SK-N-SH (cell line): ENCODE measurements at regions not wholly inside any gene's neighbourhood (a gene's known extent, or its start where the extent isn't known, plus 50 kb on each side); places are given as distances from the start of the nearest gene placed in this dataset.

ENCODE experiments used
- CTCF ChIA-PET: fragments of 300-600, 350-600 bp; formaldehyde crosslinking; extraction: SDS; loops from one replicate; lab custom pipeline; 2021; lab: Yijun Ruan, JAX
- POLR2A ChIA-PET: fragments of 350-600 bp; sonication (Branson Sonifier 250); formaldehyde crosslinking; extraction: SDS; loops from one replicate; lab custom pipeline; 2020; ENCODE audit warnings: antibody characterized with exemption, inconsistent platforms; lab: Yijun Ruan, JAX
- DNase-seq: peaks from one replicate; pipeline ENCODE4 v3.0.0; 2012
- H2AFZ ChIP-seq: fragments of 200-600 bp; sonication (generic); 2 replicates; pipeline ENCODE4 v1.8.1; 2016; ENCODE audit warnings: antibody characterized with exemption, mild to moderate bottlenecking, low read depth
- H3F3A ChIP-seq: fragments of 200-600 bp; sonication (generic); replicated peaks from 2 replicates; pipeline ENCODE3; 2016; ENCODE audit warnings: antibody characterized with exemption, mild to moderate bottlenecking; ENCODE audit not compliant: insufficient read depth
- H3K27ac ChIP-seq, 2 experiments: fragments of 200-500 bp in 1 of 2; fragments of 200-600 bp in 1 of 2; sonication (Bioruptor generic) in 1 of 2; sonication (generic), shearing (Covaris generic) in 1 of 2; 2 replicates each; pipeline versions ENCODE4 v1.5.1 to v1.6.1; 2014 to 2016; ENCODE audit warnings: low read depth in 2 of 2, inconsistent platforms in 1 of 2, low read length in 1 of 2, mild to moderate bottlenecking in 1 of 2, mixed read lengths in 1 of 2
- H3K27me3 ChIP-seq: fragments of 200-600 bp; sonication (generic), shearing (Covaris generic); 2 replicates; pipeline ENCODE4 v1.6.1; 2016; ENCODE audit warnings: mixed run types; ENCODE audit not compliant: insufficient read depth
- H3K36me3 ChIP-seq, 2 experiments: fragments of 200-500 bp in 1 of 2; fragments of 200-600 bp in 1 of 2; sonication (Bioruptor generic) in 1 of 2; sonication (generic) in 1 of 2; replicated peaks in 1 of 2; 2 replicates each; pipeline versions ENCODE3 to v1.5.1; 2014 to 2016; ENCODE audit warnings: low read length in 1 of 2, mild to moderate bottlenecking in 1 of 2; ENCODE audit not compliant: insufficient read depth in 2 of 2, control insufficient read depth in 1 of 2
- H3K4me1 ChIP-seq, 2 experiments: fragments of 200-500 bp in 1 of 2; fragments of 200-600 bp in 1 of 2; sonication (Bioruptor generic) in 1 of 2; sonication (generic), shearing (Covaris generic) in 1 of 2; 2 replicates each; pipeline versions ENCODE4 v1.5.1 to v1.6.1; 2014 to 2016; ENCODE audit warnings: low read depth in 1 of 2, low read length in 1 of 2, mixed run types in 1 of 2; ENCODE audit not compliant: insufficient read depth in 2 of 2, control insufficient read depth in 1 of 2
- H3K4me2 ChIP-seq: fragments of 200-600 bp; sonication (generic), shearing (Covaris generic); 2 replicates; pipeline ENCODE4 v1.6.1; 2017; ENCODE audit warnings: mixed run types
- H3K4me3 ChIP-seq, 2 experiments: fragments of 200-500 bp in 1 of 2; fragments of 200-600 bp in 1 of 2; sonication (Bioruptor generic) in 1 of 2; sonication (generic), shearing (Covaris generic) in 1 of 2; 2 replicates each; pipeline versions ENCODE4 v1.5.1 to v1.8.1; 2014 to 2016; ENCODE audit warnings: low read depth in 2 of 2, inconsistent platforms in 1 of 2, low read length in 1 of 2, mild to moderate bottlenecking in 1 of 2, mixed read lengths in 1 of 2, moderate library complexity in 1 of 2
- H3K79me2 ChIP-seq: fragments of 200-600 bp; sonication (generic); 2 replicates; pipeline ENCODE4 v1.8.1; 2017; ENCODE audit warnings: mild to moderate bottlenecking; ENCODE audit not compliant: insufficient read depth
- H3K9ac ChIP-seq: fragments of 200-600 bp; sonication (generic); 2 replicates; pipeline ENCODE4 v1.6.1; 2017; ENCODE audit warnings: mixed run types
- H3K9me2 ChIP-seq: fragments of 200-600 bp; sonication (generic); 2 replicates; pipeline ENCODE4 v1.6.1; 2017; ENCODE audit warnings: mixed run types
- H3K9me3 ChIP-seq: fragments of 200-600 bp; sonication (generic); 2 replicates; pipeline ENCODE4 v1.6.1; 2017; ENCODE audit warnings: mixed run types, mild to moderate bottlenecking, moderate library complexity
- H4K20me1 ChIP-seq: fragments of 200-600 bp; sonication (generic); 2 replicates; pipeline ENCODE4 v1.6.1; 2017; ENCODE audit warnings: mild to moderate bottlenecking, mixed run types; ENCODE audit not compliant: insufficient read depth
- CHD2 ChIP-seq: fragments of 150-350 bp; IDR thresholded peaks from 2 replicates; pipeline ENCODE4 v1.6.1; 2018; ENCODE audit warnings: low read length; ENCODE audit not compliant: partially characterized antibody
- ELF1 ChIP-seq: IDR thresholded peaks from 2 replicates; pipeline ENCODE4 v1.4.0; 2012
- FOSL2 ChIP-seq: IDR thresholded peaks from 2 replicates; pipeline ENCODE4 v1.4.0; 2012; ENCODE audit warnings: low read depth, mild to moderate bottlenecking, moderate library complexity, borderline replicate concordance
- JUND ChIP-seq: IDR thresholded peaks from 2 replicates; pipeline ENCODE4 v1.4.0; 2012
- MEF2A ChIP-seq: IDR thresholded peaks from 2 replicates; pipeline ENCODE4 v1.4.0; 2012; ENCODE audit warnings: low read depth, borderline replicate concordance
- MXI1 ChIP-seq: IDR thresholded peaks from 2 replicates; pipeline ENCODE4 v1.6.1; 2012; ENCODE audit warnings: mild to moderate bottlenecking, low read depth, low read length, improper control_type of control experiment
- NRF1 ChIP-seq: IDR thresholded peaks from 2 replicates; pipeline ENCODE4 v1.6.1; 2012; ENCODE audit warnings: low read depth, mild to moderate bottlenecking, low read length
- RAD21 ChIP-seq: IDR thresholded peaks from 2 replicates; pipeline ENCODE4 v1.6.1; 2012; ENCODE audit warnings: mild to moderate bottlenecking, low read length
- RCOR1 ChIP-seq: fragments of 150-350 bp; IDR thresholded peaks from 2 replicates; pipeline ENCODE4 v1.6.1; 2017; ENCODE audit warnings: antibody characterized with exemption, low read length
- RXRA ChIP-seq: IDR thresholded peaks from 2 replicates; pipeline ENCODE4 v1.4.0; 2012; ENCODE audit warnings: low read depth, mild to moderate bottlenecking, borderline replicate concordance
- TAF1 ChIP-seq: IDR thresholded peaks from 2 replicates; pipeline ENCODE4 v1.6.1; 2012; ENCODE audit warnings: low read depth, mild to moderate bottlenecking, low read length, moderate library complexity, borderline replicate concordance
- TCF12 ChIP-seq: IDR thresholded peaks from 2 replicates; pipeline ENCODE4 v1.4.0; 2012
- TEAD4 ChIP-seq: IDR thresholded peaks from 2 replicates; pipeline ENCODE4 v1.4.0; 2012; ENCODE audit warnings: mild to moderate bottlenecking, borderline replicate concordance; ENCODE audit not compliant: insufficient read depth
- WGBS: methylation state at CpG from one replicate; pipeline ENCODE4 v1.1.6; 2017; ENCODE audit warnings: low lambda C conversion rate; 5-methylcytosine and 5-hydroxymethylcytosine counted together
- TF ChIP-seq, protein P1 (sequence below): IDR thresholded peaks from 2 replicates; pipeline ENCODE4 v1.6.1; 2012; ENCODE audit warnings: mild to moderate bottlenecking, low read depth, low read length, moderate library complexity
- TF ChIP-seq, protein P2 (sequence below): fragments of 150-350 bp; IDR thresholded peaks from 2 replicates; pipeline ENCODE4 v1.6.1; 2016; ENCODE audit warnings: mild to moderate bottlenecking, low read depth, low read length
- TF ChIP-seq, protein P3 (sequence below): fragments of 200-600 bp; sonication (generic); IDR thresholded peaks from 2 replicates; pipeline ENCODE4 v1.6.1; 2017; ENCODE audit warnings: antibody characterized with exemption, mild to moderate bottlenecking, moderate library complexity
- TF ChIP-seq, protein P4 (sequence below): IDR thresholded peaks from 2 replicates; pipeline ENCODE4; 2012
- TF ChIP-seq, protein P5 (sequence below): IDR thresholded peaks from 2 replicates; pipeline ENCODE4 v1.4.0; 2012; ENCODE audit warnings: low read depth, borderline replicate concordance
- TF ChIP-seq, protein P6 (sequence below): IDR thresholded peaks from 2 replicates; pipeline ENCODE4 v1.4.0; 2012; ENCODE audit warnings: low read depth

DNA sequence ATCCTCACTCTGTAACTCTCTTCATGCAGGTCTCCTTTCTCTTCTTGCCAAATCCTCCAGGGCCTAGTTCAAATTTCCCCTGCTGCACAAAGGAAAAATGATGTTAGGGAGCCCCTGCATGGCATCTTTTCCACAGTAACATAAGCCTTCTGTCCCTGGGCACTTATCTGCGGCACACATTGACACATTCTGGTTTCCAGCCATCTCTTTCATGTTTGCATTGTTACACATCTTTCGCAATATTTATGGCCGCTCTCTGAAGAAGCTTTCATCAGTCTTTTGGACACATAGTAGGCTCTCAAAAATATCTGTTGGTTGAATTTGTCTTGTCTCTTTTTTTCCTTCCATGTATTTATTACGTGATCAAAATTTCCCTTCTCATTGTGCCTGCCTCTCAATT, 1806.1 kb upstream of the PIK3C3 start:
- ChIA-PET CTCF (interaction anchor here (2.5 kb wide), 1 partner anchor 11 kb away, joined by 14 read pairs; no protein-coding TSS in a partner anchor), POLR2A (no interaction called here)
- no peaks in the 10 kb centered on the region; a peak in 1 of 4 replicates for H3K4me1 ChIP-seq
- no peaks in the 10 kb centered on the region for H3K79me2 ChIP-seq
- no peak overlapping the region for H2AFZ ChIP-seq
- no peaks in the 10 kb centered on the region for H3F3A ChIP-seq
- no peaks in the 10 kb centered on the region for H3K27me3 ChIP-seq
- DNase-seq = no peak
- H3K4me3 ChIP-seq = no peak overlapping the region
- H3K9ac ChIP-seq = no peak overlapping the region
- 60% methylated on average over 4 of the region's 4 CpGs for WGBS
- no peaks in the 10 kb centered on the region for H3K36me3 ChIP-seq
- H4K20me1 ChIP-seq = no peaks in the 10 kb centered on the region
- no peak overlapping the region for H3K4me2 ChIP-seq
- no peaks in the 10 kb centered on the region for H3K9me3 ChIP-seq
- no peak overlapping the region for H3K27ac ChIP-seq
- TF ChIP-seq FOSL2 = no peak
- peak; percentile 13; the same call in 1 of the 2 replicates for TF ChIP-seq RAD21
- no peaks in the 10 kb centered on the region for H3K9me2 ChIP-seq

DNA sequence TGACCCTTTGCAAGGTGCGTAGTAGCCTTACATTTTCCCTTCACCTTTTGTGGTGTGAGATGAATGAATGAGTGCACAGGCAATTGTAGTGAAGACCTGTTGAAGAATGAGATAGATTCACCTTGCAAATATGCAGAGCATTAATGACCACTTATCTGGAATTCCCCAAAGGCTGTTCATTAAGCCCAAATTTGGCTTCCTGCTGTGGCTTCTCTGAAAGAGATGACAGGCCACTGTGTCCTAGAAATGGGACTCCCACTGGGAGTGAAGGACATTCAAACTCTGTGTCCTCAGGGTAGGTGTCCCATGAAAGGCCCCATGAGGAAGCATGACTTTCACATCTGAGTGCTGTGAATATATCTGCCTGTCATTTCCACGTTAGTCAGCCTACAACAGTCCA, 1821.8 kb upstream of the PIK3C3 start:
- ChIA-PET POLR2A (no interaction called here), CTCF (no interaction called here)
- Histone ChIP-seq H3K27ac (no peak overlapping the region), H3K9me3 (no peaks in the 10 kb centered on the region), H3K9me2 (no peaks in the 10 kb centered on the region), H3K9ac (no peak overlapping the region), H3K27me3 (no peaks in the 10 kb centered on the region), H3K4me1 (no peaks in the 10 kb centered on the region), H3K4me3 (no peak overlapping the region), H3K4me2 (no peak overlapping the region), H2AFZ (no peak overlapping the region), H3F3A (no peaks in the 10 kb centered on the region), H4K20me1 (no peaks in the 10 kb centered on the region), H3K36me3 (no peaks in the 10 kb centered on the region), H3K79me2 (no peaks in the 10 kb centered on the region)
- DNase-seq = no peak
- 46% methylated on average over 2 of the region's 2 CpGs for WGBS
- TF ChIP-seq MEF2A = no peak
- no peak for TF ChIP-seq RCOR1
- TF ChIP-seq CHD2 = no peak
- TF ChIP-seq TCF12 = no peak
- TF ChIP-seq, protein P1, sequence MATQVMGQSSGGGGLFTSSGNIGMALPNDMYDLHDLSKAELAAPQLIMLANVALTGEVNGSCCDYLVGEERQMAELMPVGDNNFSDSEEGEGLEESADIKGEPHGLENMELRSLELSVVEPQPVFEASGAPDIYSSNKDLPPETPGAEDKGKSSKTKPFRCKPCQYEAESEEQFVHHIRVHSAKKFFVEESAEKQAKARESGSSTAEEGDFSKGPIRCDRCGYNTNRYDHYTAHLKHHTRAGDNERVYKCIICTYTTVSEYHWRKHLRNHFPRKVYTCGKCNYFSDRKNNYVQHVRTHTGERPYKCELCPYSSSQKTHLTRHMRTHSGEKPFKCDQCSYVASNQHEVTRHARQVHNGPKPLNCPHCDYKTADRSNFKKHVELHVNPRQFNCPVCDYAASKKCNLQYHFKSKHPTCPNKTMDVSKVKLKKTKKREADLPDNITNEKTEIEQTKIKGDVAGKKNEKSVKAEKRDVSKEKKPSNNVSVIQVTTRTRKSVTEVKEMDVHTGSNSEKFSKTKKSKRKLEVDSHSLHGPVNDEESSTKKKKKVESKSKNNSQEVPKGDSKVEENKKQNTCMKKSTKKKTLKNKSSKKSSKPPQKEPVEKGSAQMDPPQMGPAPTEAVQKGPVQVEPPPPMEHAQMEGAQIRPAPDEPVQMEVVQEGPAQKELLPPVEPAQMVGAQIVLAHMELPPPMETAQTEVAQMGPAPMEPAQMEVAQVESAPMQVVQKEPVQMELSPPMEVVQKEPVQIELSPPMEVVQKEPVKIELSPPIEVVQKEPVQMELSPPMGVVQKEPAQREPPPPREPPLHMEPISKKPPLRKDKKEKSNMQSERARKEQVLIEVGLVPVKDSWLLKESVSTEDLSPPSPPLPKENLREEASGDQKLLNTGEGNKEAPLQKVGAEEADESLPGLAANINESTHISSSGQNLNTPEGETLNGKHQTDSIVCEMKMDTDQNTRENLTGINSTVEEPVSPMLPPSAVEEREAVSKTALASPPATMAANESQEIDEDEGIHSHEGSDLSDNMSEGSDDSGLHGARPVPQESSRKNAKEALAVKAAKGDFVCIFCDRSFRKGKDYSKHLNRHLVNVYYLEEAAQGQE = no peak
- no peak for TF ChIP-seq ELF1
- no peak for TF ChIP-seq RAD21
- TF ChIP-seq TEAD4 = no peak
- TF ChIP-seq, protein P2, sequence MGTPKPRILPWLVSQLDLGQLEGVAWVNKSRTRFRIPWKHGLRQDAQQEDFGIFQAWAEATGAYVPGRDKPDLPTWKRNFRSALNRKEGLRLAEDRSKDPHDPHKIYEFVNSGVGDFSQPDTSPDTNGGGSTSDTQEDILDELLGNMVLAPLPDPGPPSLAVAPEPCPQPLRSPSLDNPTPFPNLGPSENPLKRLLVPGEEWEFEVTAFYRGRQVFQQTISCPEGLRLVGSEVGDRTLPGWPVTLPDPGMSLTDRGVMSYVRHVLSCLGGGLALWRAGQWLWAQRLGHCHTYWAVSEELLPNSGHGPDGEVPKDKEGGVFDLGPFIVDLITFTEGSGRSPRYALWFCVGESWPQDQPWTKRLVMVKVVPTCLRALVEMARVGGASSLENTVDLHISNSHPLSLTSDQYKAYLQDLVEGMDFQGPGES = no peak
- no peak for TF ChIP-seq NRF1
- TF ChIP-seq TAF1 = no peak
- TF ChIP-seq, protein P3, sequence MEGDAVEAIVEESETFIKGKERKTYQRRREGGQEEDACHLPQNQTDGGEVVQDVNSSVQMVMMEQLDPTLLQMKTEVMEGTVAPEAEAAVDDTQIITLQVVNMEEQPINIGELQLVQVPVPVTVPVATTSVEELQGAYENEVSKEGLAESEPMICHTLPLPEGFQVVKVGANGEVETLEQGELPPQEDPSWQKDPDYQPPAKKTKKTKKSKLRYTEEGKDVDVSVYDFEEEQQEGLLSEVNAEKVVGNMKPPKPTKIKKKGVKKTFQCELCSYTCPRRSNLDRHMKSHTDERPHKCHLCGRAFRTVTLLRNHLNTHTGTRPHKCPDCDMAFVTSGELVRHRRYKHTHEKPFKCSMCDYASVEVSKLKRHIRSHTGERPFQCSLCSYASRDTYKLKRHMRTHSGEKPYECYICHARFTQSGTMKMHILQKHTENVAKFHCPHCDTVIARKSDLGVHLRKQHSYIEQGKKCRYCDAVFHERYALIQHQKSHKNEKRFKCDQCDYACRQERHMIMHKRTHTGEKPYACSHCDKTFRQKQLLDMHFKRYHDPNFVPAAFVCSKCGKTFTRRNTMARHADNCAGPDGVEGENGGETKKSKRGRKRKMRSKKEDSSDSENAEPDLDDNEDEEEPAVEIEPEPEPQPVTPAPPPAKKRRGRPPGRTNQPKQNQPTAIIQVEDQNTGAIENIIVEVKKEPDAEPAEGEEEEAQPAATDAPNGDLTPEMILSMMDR = no peak
- TF ChIP-seq, protein P4, sequence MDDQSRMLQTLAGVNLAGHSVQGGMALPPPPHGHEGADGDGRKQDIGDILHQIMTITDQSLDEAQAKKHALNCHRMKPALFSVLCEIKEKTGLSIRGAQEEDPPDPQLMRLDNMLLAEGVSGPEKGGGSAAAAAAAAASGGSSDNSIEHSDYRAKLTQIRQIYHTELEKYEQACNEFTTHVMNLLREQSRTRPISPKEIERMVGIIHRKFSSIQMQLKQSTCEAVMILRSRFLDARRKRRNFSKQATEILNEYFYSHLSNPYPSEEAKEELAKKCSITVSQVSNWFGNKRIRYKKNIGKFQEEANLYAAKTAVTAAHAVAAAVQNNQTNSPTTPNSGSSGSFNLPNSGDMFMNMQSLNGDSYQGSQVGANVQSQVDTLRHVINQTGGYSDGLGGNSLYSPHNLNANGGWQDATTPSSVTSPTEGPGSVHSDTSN = no peak
- TF ChIP-seq, protein P5, sequence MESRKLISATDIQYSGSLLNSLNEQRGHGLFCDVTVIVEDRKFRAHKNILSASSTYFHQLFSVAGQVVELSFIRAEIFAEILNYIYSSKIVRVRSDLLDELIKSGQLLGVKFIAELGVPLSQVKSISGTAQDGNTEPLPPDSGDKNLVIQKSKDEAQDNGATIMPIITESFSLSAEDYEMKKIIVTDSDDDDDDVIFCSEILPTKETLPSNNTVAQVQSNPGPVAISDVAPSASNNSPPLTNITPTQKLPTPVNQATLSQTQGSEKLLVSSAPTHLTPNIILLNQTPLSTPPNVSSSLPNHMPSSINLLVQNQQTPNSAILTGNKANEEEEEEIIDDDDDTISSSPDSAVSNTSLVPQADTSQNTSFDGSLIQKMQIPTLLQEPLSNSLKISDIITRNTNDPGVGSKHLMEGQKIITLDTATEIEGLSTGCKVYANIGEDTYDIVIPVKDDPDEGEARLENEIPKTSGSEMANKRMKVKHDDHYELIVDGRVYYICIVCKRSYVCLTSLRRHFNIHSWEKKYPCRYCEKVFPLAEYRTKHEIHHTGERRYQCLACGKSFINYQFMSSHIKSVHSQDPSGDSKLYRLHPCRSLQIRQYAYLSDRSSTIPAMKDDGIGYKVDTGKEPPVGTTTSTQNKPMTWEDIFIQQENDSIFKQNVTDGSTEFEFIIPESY = no peak
- no peak for TF ChIP-seq MXI1
- TF ChIP-seq, protein P6, sequence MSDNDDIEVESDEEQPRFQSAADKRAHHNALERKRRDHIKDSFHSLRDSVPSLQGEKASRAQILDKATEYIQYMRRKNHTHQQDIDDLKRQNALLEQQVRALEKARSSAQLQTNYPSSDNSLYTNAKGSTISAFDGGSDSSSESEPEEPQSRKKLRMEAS = no peak
- TF ChIP-seq RXRA = no peak
- no peak for TF ChIP-seq JUND
